ENCODE measurements at regions not wholly inside any gene's neighbourhood (a gene's known extent, or its start where the extent isn't known, plus 50 kb on each side); places are given as distances from the start of the nearest gene placed in this dataset.

DNA sequence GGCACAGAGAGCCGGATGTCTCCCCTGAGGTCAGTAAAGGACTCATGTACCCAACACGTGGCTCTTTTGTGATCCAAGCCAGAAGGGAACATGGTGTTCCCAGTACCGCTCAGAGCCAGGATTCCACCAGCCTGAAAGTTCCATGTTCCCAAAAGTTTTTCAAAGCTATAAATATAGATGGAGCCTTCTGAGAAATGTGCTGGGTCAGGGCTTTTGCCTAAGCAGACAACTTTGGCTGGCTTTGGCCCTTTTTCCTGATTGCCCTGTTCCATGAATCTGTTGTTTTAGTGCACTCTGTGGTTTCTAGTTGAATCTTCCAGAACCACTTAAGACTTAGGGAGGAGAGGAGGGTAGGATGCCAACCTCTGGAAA lies 128.5 kb upstream of the HS3ST2 start:
- Mint-ChIP-seq H3K4me1 (ENCODE audit: low read depth) (peaks cover 4% of the 10 kb centered on the region), H3K9me3 (peaks cover 6% of the 10 kb centered on the region), H3K4me3 (no peak overlapping the region), H3K27ac (no peak overlapping the region), H3K36me3 (ENCODE audit: low read depth) (peaks cover 2% of the 10 kb centered on the region), H3K27me3 (peaks cover 18% of the 10 kb centered on the region)
- CTCF ChIA-PET, result interaction anchor here (0.7 kb wide), 1 partner anchor 1122 kb away, joined by 3 read pairs; no protein-coding TSS in a partner anchor
- DNase-seq (no peak), ATAC-seq (no peak)
- TF ChIP-seq, protein P1, sequence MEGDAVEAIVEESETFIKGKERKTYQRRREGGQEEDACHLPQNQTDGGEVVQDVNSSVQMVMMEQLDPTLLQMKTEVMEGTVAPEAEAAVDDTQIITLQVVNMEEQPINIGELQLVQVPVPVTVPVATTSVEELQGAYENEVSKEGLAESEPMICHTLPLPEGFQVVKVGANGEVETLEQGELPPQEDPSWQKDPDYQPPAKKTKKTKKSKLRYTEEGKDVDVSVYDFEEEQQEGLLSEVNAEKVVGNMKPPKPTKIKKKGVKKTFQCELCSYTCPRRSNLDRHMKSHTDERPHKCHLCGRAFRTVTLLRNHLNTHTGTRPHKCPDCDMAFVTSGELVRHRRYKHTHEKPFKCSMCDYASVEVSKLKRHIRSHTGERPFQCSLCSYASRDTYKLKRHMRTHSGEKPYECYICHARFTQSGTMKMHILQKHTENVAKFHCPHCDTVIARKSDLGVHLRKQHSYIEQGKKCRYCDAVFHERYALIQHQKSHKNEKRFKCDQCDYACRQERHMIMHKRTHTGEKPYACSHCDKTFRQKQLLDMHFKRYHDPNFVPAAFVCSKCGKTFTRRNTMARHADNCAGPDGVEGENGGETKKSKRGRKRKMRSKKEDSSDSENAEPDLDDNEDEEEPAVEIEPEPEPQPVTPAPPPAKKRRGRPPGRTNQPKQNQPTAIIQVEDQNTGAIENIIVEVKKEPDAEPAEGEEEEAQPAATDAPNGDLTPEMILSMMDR (IDR thresholded peaks at IDR 0.05), result no peak
- POLR2A ChIA-PET, result interaction anchor here (0.8 kb wide), 1 partner anchor 15 kb away, joined by 3 read pairs; no protein-coding TSS in a partner anchor
- intact Hi-C loops (cut with micrococcal nuclease), result no loop called here

DNA sequence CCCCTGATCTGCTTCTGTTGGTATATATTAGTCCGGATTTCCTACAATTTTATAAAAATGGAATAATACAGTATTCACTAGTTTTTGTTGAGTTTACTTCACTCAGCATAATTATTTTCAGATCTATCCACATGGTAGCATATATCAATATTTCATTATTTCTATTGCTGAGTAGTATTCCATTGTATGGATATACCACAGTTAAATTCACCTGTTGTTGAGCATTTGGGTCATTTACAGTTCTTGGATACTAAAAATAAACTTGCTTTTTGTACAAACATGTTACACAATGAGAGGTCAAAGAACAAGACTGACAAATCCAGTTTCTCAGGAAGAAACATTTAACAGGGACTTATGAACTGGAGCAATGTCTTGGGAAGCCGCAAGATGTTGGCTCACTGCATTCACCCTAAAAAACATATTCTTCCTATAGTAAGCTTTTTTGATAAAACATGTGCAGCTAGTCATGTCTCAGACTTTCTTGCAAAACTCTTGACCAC lies 126.9 kb upstream of the HS3ST2 start:
- H3K9me3 Mint-ChIP-seq, result peaks cover 6% of the 10 kb centered on the region
- peaks cover 4% of the 10 kb centered on the region for H3K4me1 Mint-ChIP-seq (ENCODE audit: low read depth)
- intact Hi-C loops (cut with micrococcal nuclease), result no loop called here
- no peak for ATAC-seq
- no peak for DNase-seq
- peaks cover 2% of the 10 kb centered on the region for H3K36me3 Mint-ChIP-seq (ENCODE audit: low read depth)
- ChIA-PET POLR2A (interaction anchor here (0.6 kb wide), 1 partner anchor 9 kb away, joined by 3 read pairs; no protein-coding TSS in a partner anchor), CTCF (interaction anchor here (1.3 kb wide), 1 partner anchor 8 kb away, joined by 4 read pairs; no protein-coding TSS in a partner anchor)
- no peak overlapping the region for H3K27ac Mint-ChIP-seq
- TF ChIP-seq, protein P1 (IDR thresholded peaks at IDR 0.05), result no peak
- H3K27me3 Mint-ChIP-seq, result peaks cover 11% of the 10 kb centered on the region
- no peak overlapping the region for H3K4me3 Mint-ChIP-seq

DNA sequence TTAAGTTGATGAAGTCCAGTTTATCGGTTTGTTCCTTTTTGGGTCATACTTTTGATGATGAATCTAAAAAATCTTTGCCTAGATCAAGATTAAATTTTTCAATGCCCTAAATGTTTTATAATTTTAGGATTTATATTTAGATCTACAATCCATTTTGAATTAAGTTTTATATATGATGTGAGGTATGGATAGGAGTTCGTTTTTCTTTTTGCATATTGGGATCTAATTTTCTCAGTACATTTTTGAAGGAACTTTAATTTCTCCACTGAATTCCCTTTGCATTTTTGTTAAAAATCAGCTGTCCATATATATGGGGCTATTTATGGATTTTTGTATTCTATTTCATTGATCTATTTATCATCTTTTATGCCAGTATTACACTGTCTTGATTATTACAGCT lies 125.5 kb upstream of the HS3ST2 start:
- intact Hi-C loops (cut with micrococcal nuclease), result no loop called here
- ATAC-seq, result no peak
- no peak overlapping the region for H3K4me3 Mint-ChIP-seq
- no peak for DNase-seq
- peaks cover 6% of the 10 kb centered on the region for H3K9me3 Mint-ChIP-seq
- TF ChIP-seq, protein P1 (IDR thresholded peaks at IDR 0.05), result no peak
- H3K27me3 Mint-ChIP-seq, result peaks cover 9% of the 10 kb centered on the region
- ChIA-PET POLR2A (no interaction called here), CTCF (no interaction called here)
- H3K36me3 Mint-ChIP-seq (ENCODE audit: low read depth), result peaks cover 2% of the 10 kb centered on the region
- H3K27ac Mint-ChIP-seq, result no peak overlapping the region
- H3K4me1 Mint-ChIP-seq (ENCODE audit: low read depth), result peaks cover 4% of the 10 kb centered on the region

DNA sequence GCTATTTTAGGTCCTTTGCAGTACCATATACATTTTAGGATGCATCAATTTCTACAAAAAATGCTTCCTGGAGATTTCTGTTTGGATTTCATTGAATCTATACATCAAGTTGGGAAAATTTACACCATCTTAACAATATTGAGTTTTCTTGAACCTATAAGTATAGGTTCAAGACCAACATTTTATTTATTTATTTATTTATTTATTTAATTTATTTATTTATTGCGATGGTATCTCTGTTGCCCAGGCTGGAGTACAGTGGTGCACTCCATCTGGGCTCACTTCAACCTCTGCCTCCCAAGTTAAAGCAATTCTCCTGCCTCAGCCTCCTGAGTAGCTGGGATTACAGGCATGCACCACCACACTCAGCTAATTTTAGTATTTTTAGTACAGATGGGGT lies 125.0 kb upstream of the HS3ST2 start:
- Mint-ChIP-seq H3K4me1 (ENCODE audit: low read depth) (peaks cover 4% of the 10 kb centered on the region), H3K4me3 (no peak overlapping the region), H3K27me3 (peaks cover 6% of the 10 kb centered on the region), H3K9me3 (peaks cover 6% of the 10 kb centered on the region), H3K36me3 (ENCODE audit: low read depth) (peaks cover 2% of the 10 kb centered on the region), H3K27ac (no peak overlapping the region)
- TF ChIP-seq, protein P1 (IDR thresholded peaks at IDR 0.05), result no peak
- DNase-seq (no peak), ATAC-seq (no peak)
- ChIA-PET CTCF (no interaction called here), POLR2A (no interaction called here)
- intact Hi-C loops (cut with micrococcal nuclease), result no loop called here

DNA sequence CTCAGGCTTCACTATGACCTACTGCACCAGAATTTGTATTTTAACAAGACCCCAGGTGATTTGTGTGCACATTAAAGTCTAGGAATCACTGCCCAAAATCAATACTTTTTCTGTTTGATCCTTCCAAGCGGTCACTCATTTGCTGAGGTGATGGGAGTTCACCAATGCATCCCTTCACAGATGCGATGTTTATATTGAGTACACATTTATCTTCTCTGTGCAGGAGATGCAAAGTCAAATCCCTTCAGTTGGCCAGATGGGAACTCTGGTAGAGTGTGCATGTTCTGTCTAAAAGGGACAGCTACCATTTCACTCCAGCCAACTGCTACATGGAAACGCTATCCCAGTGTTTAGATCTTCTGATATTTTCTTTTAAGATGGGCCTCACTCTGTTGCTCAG lies 122.6 kb upstream of the HS3ST2 start:
- no peak overlapping the region for H3K4me3 Mint-ChIP-seq
- intact Hi-C loops (cut with micrococcal nuclease), result no loop called here
- H3K4me1 Mint-ChIP-seq (ENCODE audit: low read depth), result no peaks in the 10 kb centered on the region
- H3K9me3 Mint-ChIP-seq, result peaks cover 4% of the 10 kb centered on the region
- no peak for ATAC-seq
- no peaks in the 10 kb centered on the region for H3K27me3 Mint-ChIP-seq
- no peak overlapping the region for H3K27ac Mint-ChIP-seq
- DNase-seq, result no peak
- TF ChIP-seq, protein P1 (IDR thresholded peaks at IDR 0.05), result no peak
- CTCF ChIA-PET, result no interaction called here
- H3K36me3 Mint-ChIP-seq (ENCODE audit: low read depth), result no peaks in the 10 kb centered on the region
- POLR2A ChIA-PET, result interaction anchor here (0.6 kb wide), 1 partner anchor 1463 kb away, joined by 3 read pairs; no protein-coding TSS in a partner anchor

Data from activated CD8-positive, alpha-beta T cell treated with anti-CD3 and anti-CD28 coated beads for 36 hours (primary cell).